IPS-18a (cell line): ENCODE measurements at regions not wholly inside any gene's neighbourhood (a gene's known extent, or its start where the extent isn't known, plus 50 kb on each side); places are given as distances from the start of the nearest gene placed in this dataset.

Experiments
- H3K27ac ChIP-seq: one replicate; pipeline ENCODE4 v1.5.1; 2013; ENCODE audit warnings: low read length
- H3K27me3 ChIP-seq: one replicate; pipeline ENCODE4 v1.6.1; 2013; ENCODE audit warnings: mild to moderate bottlenecking, low read length; ENCODE audit not compliant: control insufficient read depth, insufficient read depth
- H3K36me3 ChIP-seq: one replicate; pipeline ENCODE4 v1.6.1; 2013; ENCODE audit warnings: low read depth, low read length; ENCODE audit not compliant: control insufficient read depth
- H3K4me1 ChIP-seq: one replicate; pipeline ENCODE4 v1.6.1; 2013; ENCODE audit warnings: low read depth, low read length; ENCODE audit not compliant: control insufficient read depth
- H3K4me3 ChIP-seq: one replicate; pipeline ENCODE4 v1.5.1; 2013; ENCODE audit warnings: low read length
- H3K9ac ChIP-seq: one replicate; pipeline ENCODE4 v1.6.1; 2013; ENCODE audit warnings: mild to moderate bottlenecking, low read length, moderate library complexity
- H3K9me3 ChIP-seq: one replicate; pipeline ENCODE4 v1.6.1; 2013; ENCODE audit warnings: low read depth, low read length; ENCODE audit not compliant: control insufficient read depth

DNA sequence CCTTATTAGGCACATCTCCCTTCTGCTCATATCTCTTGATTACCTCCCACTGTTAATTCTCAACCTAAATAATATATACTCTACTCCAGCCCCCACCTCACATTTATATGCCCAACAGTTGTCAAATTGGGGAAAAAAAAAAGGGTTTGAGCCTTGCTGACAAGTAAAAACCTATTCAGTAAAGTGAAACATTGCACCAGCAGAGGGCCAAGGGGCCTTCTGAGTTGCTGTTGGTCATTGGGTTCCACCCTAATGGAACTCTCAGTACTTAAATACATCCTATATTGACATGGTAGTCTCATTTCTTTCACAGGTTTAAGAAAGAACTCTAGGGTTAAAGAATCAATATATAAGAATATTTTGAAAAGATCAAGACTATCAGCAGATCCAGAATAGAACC is 362.2 kb downstream of the SMARCA1 start:
- H3K36me3 ChIP-seq, result no peaks in the 10 kb centered on the region
- H3K9ac ChIP-seq, result no peak overlapping the region
- H3K4me1 ChIP-seq, result no peaks in the 10 kb centered on the region
- no peak overlapping the region for H3K4me3 ChIP-seq
- H3K27ac ChIP-seq, result no peak overlapping the region
- H3K9me3 ChIP-seq, result peaks cover 15% of the 10 kb centered on the region
- no peaks in the 10 kb centered on the region for H3K27me3 ChIP-seq

DNA sequence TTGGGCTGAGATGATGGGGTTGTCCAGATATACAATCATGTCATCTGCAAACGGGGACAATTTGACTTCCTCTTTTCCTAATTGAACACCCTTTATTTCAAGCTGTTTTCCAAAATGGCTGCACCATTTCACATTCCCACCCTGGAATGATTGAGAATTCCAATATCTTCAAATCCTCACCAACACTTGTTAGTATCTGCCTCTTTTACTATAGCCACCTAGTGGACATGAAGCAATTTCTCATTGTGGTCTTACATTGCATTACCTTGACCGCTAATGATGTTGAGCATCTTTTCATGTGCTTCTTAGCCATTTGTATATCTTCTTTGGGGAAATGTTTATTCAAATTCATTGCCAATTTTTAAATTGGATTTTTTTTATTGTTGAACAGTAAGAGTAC is 364.8 kb downstream of the SMARCA1 start:
- Histone ChIP-seq H3K9me3 (peaks cover 12% of the 10 kb centered on the region), H3K36me3 (no peaks in the 10 kb centered on the region), H3K9ac (no peak overlapping the region), H3K27ac (no peak overlapping the region), H3K27me3 (no peaks in the 10 kb centered on the region), H3K4me3 (no peak overlapping the region), H3K4me1 (peaks cover 3% of the 10 kb centered on the region)

DNA sequence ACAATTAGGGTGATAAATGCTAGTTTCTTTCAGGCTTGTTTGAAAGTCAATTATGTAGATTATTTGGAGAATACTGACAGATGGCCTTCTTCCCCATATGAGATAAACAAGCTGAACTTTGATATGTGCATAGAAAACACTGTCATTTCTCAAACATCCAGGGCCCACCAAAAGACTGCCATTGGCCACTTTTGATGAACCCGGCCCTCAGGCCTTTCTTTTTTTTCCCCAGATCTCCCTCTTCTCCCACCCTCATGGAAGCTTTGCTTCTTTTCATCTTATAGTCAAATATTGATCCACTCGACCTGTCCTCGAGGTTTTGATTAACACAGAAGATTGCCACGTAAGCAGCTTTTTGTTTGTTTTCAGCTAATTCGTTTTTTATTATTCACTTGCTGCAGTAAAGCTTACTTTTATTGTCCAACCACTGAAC is 377.4 kb downstream of the SMARCA1 start:
- Histone ChIP-seq H3K4me1 (no peaks in the 10 kb centered on the region), H3K9ac (no peak overlapping the region), H3K36me3 (no peaks in the 10 kb centered on the region), H3K27me3 (no peaks in the 10 kb centered on the region), H3K9me3 (peaks cover 24% of the 10 kb centered on the region), H3K27ac (no peak overlapping the region), H3K4me3 (no peak overlapping the region)

DNA sequence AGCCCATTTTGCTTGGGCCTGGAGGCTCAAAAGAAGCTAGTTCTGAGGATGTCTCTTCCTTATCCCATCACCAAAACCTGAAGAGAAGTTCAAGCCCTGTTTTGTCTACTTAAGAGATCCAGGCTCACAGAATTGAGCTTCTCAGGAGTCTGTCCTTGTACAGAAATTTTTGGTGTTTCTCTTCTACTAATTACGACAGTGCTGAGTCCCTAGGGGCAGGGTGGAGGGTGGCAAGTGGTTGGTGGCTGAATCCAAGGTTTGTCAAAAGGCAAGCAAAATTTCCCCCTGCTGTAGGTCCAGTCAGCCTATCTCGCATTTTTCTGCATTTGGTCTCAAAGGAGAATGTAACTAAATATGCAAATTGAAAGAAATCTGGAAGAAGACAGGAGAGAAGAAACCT is 377.9 kb downstream of the SMARCA1 start:
- Histone ChIP-seq H3K27ac (no peak overlapping the region), H3K27me3 (no peaks in the 10 kb centered on the region), H3K4me1 (no peaks in the 10 kb centered on the region), H3K4me3 (no peak overlapping the region), H3K9ac (no peak overlapping the region), H3K36me3 (no peaks in the 10 kb centered on the region), H3K9me3 (peaks cover 22% of the 10 kb centered on the region)

DNA sequence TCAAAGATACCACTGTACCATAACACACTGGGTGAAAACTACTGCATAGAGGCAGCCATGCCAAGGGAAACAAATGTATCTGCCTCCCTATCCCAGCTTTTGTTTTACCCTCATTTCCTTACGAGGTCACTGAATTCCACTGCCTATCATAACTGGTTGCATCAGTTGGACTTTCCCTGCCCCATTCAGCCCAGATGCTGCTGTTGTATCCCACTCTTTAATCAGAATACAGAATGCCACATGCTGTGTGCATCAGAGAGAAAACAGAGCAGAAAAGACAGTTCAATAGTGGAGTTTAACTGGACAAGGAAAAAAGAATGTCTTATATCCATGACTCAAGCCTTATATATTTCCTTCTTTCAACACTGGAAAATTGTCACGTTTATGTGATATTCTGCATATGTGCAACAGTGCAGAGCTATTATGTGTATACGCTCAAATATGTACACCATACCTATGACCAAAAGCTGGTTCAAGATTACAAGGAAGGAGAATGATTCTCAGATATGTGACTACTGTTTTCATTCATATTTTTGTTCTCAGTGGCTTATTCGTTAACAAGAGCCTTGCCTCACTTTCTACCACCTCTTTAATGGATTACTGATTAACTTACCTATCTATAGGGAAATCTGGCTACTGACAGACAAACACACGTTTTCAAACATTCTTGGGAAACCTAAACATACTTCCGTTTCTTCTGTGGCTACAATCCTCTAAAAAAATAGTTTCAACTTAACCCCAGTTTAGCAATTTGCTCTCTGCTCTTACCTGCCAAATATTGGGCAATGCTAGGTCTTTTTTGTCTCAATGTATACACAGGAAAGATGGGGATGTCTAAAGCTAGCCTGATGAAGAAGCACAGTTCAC is 378.9 kb downstream of the SMARCA1 start:
- H3K9ac ChIP-seq, result no peak overlapping the region
- H3K4me1 ChIP-seq, result no peaks in the 10 kb centered on the region
- no peaks in the 10 kb centered on the region for H3K27me3 ChIP-seq
- peaks cover 16% of the 10 kb centered on the region for H3K9me3 ChIP-seq
- no peak overlapping the region for H3K27ac ChIP-seq
- H3K4me3 ChIP-seq, result no peak overlapping the region
- H3K36me3 ChIP-seq, result no peaks in the 10 kb centered on the region

DNA sequence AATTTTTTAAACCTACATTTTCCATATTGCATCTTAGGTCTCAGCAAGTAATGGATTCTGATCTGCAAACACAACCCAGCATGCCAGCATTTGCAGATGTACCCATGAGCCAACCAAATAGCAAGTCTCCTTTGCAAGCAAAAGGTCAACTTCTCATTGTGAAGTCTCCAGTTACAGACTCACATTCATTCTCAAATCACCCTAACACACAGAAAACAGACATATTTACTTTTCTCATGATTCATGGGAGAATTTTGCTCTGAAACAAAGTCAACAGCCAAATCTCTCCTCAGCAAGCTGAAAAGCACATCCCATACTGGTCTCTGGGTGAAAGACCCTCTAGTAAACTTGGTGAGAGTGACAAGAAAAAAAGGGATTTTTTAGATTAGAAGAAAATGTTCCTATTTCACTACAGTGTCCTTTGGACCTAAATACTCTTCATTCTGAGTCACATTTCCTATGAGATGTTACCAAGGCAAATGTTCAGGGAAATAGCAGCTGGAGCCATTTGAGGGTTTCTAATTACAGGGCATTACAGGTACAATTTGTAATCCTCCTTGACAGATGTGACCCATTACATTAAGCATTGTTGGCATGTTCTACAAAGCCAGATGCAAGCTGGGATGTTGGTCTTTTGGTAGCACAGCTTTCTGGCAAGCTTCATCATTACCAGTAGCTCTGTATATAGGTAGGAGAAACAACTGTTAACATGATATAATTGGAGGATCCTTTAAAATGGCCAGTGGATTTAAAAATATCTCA is 383.3 kb downstream of the SMARCA1 start:
- Histone ChIP-seq H3K9me3 (peaks cover 5% of the 10 kb centered on the region), H3K9ac (no peak overlapping the region), H3K27ac (no peak overlapping the region), H3K27me3 (no peaks in the 10 kb centered on the region), H3K36me3 (no peaks in the 10 kb centered on the region), H3K4me3 (no peak overlapping the region), H3K4me1 (no peaks in the 10 kb centered on the region)

DNA sequence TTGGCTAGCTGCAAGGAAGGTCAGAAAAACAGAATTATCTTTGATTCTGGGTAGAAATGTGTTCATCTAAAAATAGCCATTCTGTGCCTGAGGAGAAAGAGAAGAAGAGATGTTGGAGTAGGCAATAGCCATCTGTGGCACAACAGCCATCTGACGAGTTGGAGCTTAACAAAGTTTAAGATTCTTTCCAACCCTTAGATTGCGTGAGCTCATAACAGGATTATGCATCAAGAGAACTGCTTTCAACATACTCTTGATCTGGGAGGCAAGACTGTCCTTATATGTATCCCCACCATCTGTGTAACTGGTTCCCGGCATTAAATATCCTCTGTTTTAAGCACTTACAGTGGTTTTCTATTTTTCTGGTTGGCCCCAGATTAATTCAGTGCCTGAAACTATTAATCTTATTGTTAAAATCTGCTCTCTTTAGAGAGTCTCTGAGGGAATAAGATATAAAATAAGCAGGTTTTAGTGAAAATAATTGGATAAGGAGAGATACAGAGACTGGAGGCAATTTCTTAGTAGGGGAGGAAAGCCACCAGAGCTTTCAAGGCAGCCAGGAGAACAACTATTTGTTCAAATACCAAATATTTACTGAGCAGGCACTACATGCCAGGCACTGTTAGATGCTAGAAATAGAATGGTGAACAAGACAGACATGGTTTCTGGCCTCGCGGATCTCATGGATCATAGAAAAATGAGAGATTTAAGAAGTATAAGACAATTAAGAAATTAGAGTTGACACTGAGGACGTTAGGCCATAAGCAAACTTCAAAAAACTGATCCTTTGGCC is 398.0 kb downstream of the SMARCA1 start:
- H3K4me3 ChIP-seq, result no peak overlapping the region
- no peak overlapping the region for H3K9ac ChIP-seq
- no peaks in the 10 kb centered on the region for H3K4me1 ChIP-seq
- H3K27me3 ChIP-seq, result no peaks in the 10 kb centered on the region
- H3K27ac ChIP-seq, result no peak overlapping the region
- no peaks in the 10 kb centered on the region for H3K36me3 ChIP-seq
- H3K9me3 ChIP-seq, result peaks cover 14% of the 10 kb centered on the region

DNA sequence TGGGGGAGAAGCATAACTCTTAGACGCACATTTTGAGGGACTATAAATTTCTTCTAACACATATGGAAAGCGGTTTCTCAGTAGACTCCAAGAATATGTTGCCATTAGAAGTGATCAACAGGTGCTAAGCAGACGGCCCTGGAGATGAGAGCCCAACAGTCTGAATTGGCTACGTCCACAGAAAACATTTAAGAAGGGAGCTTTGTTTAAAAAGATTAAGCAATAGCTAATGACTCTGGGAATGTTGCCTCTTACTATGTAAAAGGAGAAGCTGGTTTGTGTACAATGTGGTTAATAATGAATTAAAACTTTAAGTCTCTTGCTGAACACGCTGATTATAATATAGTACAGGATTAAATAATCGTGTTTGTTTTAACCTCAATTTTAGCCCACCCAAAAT is 399.5 kb downstream of the SMARCA1 start:
- Histone ChIP-seq H3K9ac (no peak overlapping the region), H3K27me3 (no peaks in the 10 kb centered on the region), H3K9me3 (peaks cover 4% of the 10 kb centered on the region), H3K4me1 (no peaks in the 10 kb centered on the region), H3K4me3 (no peak overlapping the region), H3K36me3 (no peaks in the 10 kb centered on the region), H3K27ac (no peak overlapping the region)

DNA sequence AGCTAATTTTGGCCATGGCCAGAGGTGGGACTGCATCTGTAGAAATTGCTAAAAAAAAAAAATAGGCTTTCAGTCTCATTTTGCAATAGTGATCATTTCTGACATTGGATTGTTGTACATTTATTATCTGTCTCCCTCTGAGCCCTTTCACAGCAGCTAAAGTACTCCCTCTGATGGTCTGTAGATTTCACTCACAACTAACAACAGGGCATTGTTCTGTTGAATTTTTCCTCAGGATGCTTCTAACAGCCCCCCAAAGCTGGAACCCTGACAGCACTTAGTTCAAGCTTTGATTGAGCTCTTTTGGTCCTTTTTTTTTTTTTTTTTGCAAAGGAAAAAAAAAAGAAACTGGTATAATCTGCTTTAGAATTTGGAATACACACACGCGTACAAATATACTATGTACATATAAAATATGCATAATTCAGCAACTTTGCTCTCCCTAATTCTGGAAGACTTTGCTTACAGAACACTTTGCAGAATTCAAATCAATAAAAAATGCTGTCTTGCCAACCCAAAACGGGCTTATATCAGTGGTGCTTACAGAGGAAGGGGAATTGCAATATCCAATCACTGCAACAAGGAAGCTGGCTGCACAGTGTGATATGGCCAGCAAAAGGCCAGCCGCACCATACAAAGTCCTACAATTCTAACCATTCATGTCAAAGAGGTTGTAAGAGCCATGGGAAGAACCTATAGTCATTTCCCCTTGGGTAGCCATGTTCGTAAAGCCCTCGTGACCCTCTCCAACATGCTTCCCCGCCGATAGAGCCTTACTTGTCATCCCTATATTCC is 406.4 kb downstream of the SMARCA1 start:
- no peaks in the 10 kb centered on the region for H3K36me3 ChIP-seq
- H3K4me3 ChIP-seq, result no peak overlapping the region
- no peaks in the 10 kb centered on the region for H3K4me1 ChIP-seq
- H3K27ac ChIP-seq, result no peak overlapping the region
- no peaks in the 10 kb centered on the region for H3K27me3 ChIP-seq
- peaks cover 9% of the 10 kb centered on the region for H3K9me3 ChIP-seq
- no peak overlapping the region for H3K9ac ChIP-seq

DNA sequence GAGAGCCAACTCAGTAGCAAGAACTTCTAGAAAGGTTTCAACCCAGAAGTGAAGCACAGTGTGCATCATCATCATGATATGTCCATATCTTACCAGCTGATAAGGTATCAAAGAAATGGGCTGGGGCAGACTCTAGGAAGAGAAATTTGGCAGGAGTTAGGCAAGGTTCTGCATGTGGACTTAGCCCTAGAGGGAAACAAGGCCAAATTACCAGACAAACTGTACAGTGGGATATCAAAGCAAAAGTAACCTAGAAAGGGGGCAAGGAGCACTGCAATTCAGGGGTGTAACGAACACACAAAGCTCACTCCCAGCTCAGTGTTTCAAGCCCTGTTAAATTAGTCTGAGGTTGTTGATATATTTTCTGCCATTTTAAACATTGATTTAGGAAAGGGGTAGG is 407.4 kb downstream of the SMARCA1 start:
- Histone ChIP-seq H3K4me1 (no peaks in the 10 kb centered on the region), H3K27me3 (no peaks in the 10 kb centered on the region), H3K9me3 (peaks cover 9% of the 10 kb centered on the region), H3K9ac (no peak overlapping the region), H3K36me3 (no peaks in the 10 kb centered on the region), H3K4me3 (no peak overlapping the region), H3K27ac (no peak overlapping the region)

DNA sequence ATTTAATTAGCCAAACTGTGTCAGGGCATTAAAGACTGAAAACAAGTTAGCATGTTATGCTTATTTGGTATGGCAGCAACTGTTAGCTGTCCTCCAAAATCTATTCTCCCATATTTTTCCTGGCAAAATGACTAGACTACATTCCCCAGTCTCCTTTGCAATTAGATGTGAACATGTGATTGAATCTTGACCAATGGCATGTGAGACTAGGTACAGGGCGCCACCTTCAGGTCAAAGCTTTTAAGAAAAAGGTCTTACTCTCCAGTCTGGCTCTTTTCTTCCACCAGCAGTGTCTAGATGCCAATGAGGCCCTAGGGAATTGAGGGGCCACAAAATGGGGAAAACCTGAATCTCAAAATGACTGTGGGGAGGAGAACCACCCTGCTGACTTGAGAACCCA is 408.2 kb downstream of the SMARCA1 start:
- Histone ChIP-seq H3K27ac (no peak overlapping the region), H3K9me3 (peaks cover 9% of the 10 kb centered on the region), H3K4me1 (no peaks in the 10 kb centered on the region), H3K9ac (no peak overlapping the region), H3K27me3 (no peaks in the 10 kb centered on the region), H3K4me3 (no peak overlapping the region), H3K36me3 (no peaks in the 10 kb centered on the region)
